ACHN (cell line): ENCODE measurements at regions not wholly inside any gene's neighbourhood (a gene's known extent, or its start where the extent isn't known, plus 50 kb on each side); places are given as distances from the start of the nearest gene placed in this dataset.
"Not testable (repeated sequence)": the region's sequence is repeated elsewhere in the genome, so short reads cannot be mapped to it uniquely, and the experiment has no call there.

Experiments used
- DNase-seq: peaks from one replicate; pipeline ENCODE4 v3.0.0-alpha.2; 2015
- in situ Hi-C: cut with HindIII; loops from 2 replicates; pipeline ENCODE4 v1.10.0; 2017; ENCODE audit warnings: low sequenced_read_pairs, low pct_ligation_motif_present, low pct_unique_long_range_greater_than_20kb

GRCh38 chr4:137414802-137415201 is 117.5 kb downstream of the PCDH18 start:
- no peak for DNase-seq
- in situ Hi-C loops = no loop called here

GRCh38 chr4:137408527-137409177 is 123.6 kb downstream of the PCDH18 start:
- in situ Hi-C loops = no loop called here
- DNase-seq = no peak

- DNase-seq, in situ Hi-C loops: not testable (repeated sequence)
These were observed 126.5 kb downstream of the PCDH18 start for GRCh38 chr4:137405833-137406232.

GRCh38 chr4:137394018-137394417 is 138.3 kb downstream of the PCDH18 start:
- DNase-seq = no peak
- in situ Hi-C loops = no loop called here

GRCh38 chr4:137393044-137393443 is 139.2 kb downstream of the PCDH18 start:
- in situ Hi-C loops = no loop called here
- DNase-seq = no peak

- DNase-seq = no peak
- in situ Hi-C loops = no loop called here
These were observed 141.6 kb downstream of the PCDH18 start for GRCh38 chr4:137390707-137391106.

- DNase-seq = no peak
- in situ Hi-C loops = no loop called here
These were observed 142.3 kb downstream of the PCDH18 start for GRCh38 chr4:137389911-137390520.

- DNase-seq = no peak
- in situ Hi-C loops = no loop called here
These were observed 144.4 kb downstream of the PCDH18 start for GRCh38 chr4:137387924-137388323.

- in situ Hi-C loops = no loop called here
These were observed 147.8 kb downstream of the PCDH18 start for GRCh38 chr4:137384476-137384875.

GRCh38 chr4:137378821-137379220 is 153.5 kb downstream of the PCDH18 start:
- DNase-seq = no peak
- in situ Hi-C loops = no loop called here

More at GRCh38 chr4:137384476-137384875, 147.8 kb downstream of the PCDH18 start:
- DNase-seq = no peak

- DNase-seq = no peak
These were observed 153.9 kb downstream of the PCDH18 start for GRCh38 chr4:137378393-137378792.

GRCh38 chr4:137376312-137376711 is 156.0 kb downstream of the PCDH18 start:
- no peak for DNase-seq
- in situ Hi-C loops = no loop called here

More at GRCh38 chr4:137378393-137378792, 153.9 kb downstream of the PCDH18 start:
- in situ Hi-C loops = no loop called here

GRCh38 chr4:137375111-137375850 is 157.0 kb downstream of the PCDH18 start:
- DNase-seq = no peak
- in situ Hi-C loops = no loop called here

- in situ Hi-C loops = no loop called here
- no peak for DNase-seq
These were observed 161.6 kb downstream of the PCDH18 start for GRCh38 chr4:137370679-137371078.

- DNase-seq = no peak
- in situ Hi-C loops = no loop called here
These were observed 162.1 kb downstream of the PCDH18 start for GRCh38 chr4:137370206-137370633.

GRCh38 chr4:137367620-137368019 is 164.7 kb downstream of the PCDH18 start:
- no peak for DNase-seq
- in situ Hi-C loops = no loop called here

GRCh38 chr4:137363496-137363895 is 168.8 kb downstream of the PCDH18 start:
- no peak for DNase-seq
- in situ Hi-C loops = no loop called here

- in situ Hi-C loops = no loop called here
- no peak for DNase-seq
These were observed 170.4 kb downstream of the PCDH18 start for GRCh38 chr4:137361756-137362470.

- DNase-seq = no peak
- in situ Hi-C loops = no loop called here
These were observed 171.5 kb downstream of the PCDH18 start for GRCh38 chr4:137360761-137361160.
